NCI-H1930 (cell line): ENCODE measurements at regions not wholly inside any gene's neighbourhood (a gene's known extent, or its start where the extent isn't known, plus 50 kb on each side); places are given as distances from the start of the nearest gene placed in this dataset.
"Not testable (repeated sequence)": the region's sequence is repeated elsewhere in the genome, so short reads cannot be mapped to it uniquely, and the experiment has no call there.

ENCODE experiments used
- DNase-seq, 2 experiments: peaks; one replicate each; lab custom pipeline; 2025; lab: John Stamatoyannopoulos, UW

- DNase-seq = no peak
Observed at GRCh38 chr18:22816266-22817176, 116.6 kb upstream of the RBBP8 start.

- DNase-seq = peak in 1 of 2 experiments; percentile 31
Observed at GRCh38 chr18:22817844-22818243, 115.3 kb upstream of the RBBP8 start.

GRCh38 chr18:22822024-22822423, 111.1 kb upstream of the RBBP8 start:
- DNase-seq = no peak

- no peak for DNase-seq
Observed at GRCh38 chr18:22822841-22823508, 110.2 kb upstream of the RBBP8 start.

- no peak for DNase-seq
Observed at GRCh38 chr18:22826726-22827125, 106.4 kb upstream of the RBBP8 start.

- no peak for DNase-seq
Observed at GRCh38 chr18:22827216-22827615, 105.9 kb upstream of the RBBP8 start.

- no peak for DNase-seq
Observed at GRCh38 chr18:22827741-22828140, 105.4 kb upstream of the RBBP8 start.

GRCh38 chr18:22828171-22828570, 105.0 kb upstream of the RBBP8 start:
- DNase-seq = no peak

- not testable (repeated sequence) for DNase-seq
Observed at GRCh38 chr18:22828583-22828982, 104.5 kb upstream of the RBBP8 start.

- no peak for DNase-seq
Observed at GRCh38 chr18:22829781-22830180, 103.3 kb upstream of the RBBP8 start.

GRCh38 chr18:22830511-22830910, 102.6 kb upstream of the RBBP8 start:
- DNase-seq = no peak

GRCh38 chr18:22831441-22831904, 101.7 kb upstream of the RBBP8 start:
- no peak for DNase-seq

- DNase-seq = no peak
Observed at GRCh38 chr18:22836932-22837331, 96.2 kb upstream of the RBBP8 start.

- DNase-seq = no peak
Observed at GRCh38 chr18:22838221-22838620, 94.9 kb upstream of the RBBP8 start.

GRCh38 chr18:22838639-22839277, 94.4 kb upstream of the RBBP8 start:
- DNase-seq = no peak

- DNase-seq = no peak
Observed at GRCh38 chr18:22839340-22839821, 93.7 kb upstream of the RBBP8 start.

- DNase-seq = no peak
Observed at GRCh38 chr18:22840606-22841144, 92.5 kb upstream of the RBBP8 start.

GRCh38 chr18:22841840-22842239, 91.3 kb upstream of the RBBP8 start:
- no peak for DNase-seq

GRCh38 chr18:22844190-22844589, 88.9 kb upstream of the RBBP8 start:
- no peak for DNase-seq

- no peak for DNase-seq
Observed at GRCh38 chr18:22844628-22845027, 88.5 kb upstream of the RBBP8 start.

GRCh38 chr18:22846088-22846683, 86.9 kb upstream of the RBBP8 start:
- DNase-seq = no peak

- no peak for DNase-seq
Observed at GRCh38 chr18:22846697-22847096, 86.4 kb upstream of the RBBP8 start.
